NT2/D1 (cell line): ENCODE measurements at regions not wholly inside any gene's neighbourhood (a gene's known extent, or its start where the extent isn't known, plus 50 kb on each side); places are given as distances from the start of the nearest gene placed in this dataset.

Experiments
- DNase-seq: peaks from one replicate; pipeline ENCODE4 v3.0.0-alpha.2; 2011; ENCODE audit warnings: low read depth, low spot score
- H3K27me3 ChIP-seq: 2 replicates; pipeline ENCODE4 v1.6.0; 2011; ENCODE audit warnings: mild to moderate bottlenecking; ENCODE audit not compliant: insufficient read length, insufficient read depth
- H3K36me3 ChIP-seq: 2 replicates; pipeline ENCODE4 v1.6.1; 2011; ENCODE audit warnings: mild to moderate bottlenecking, low read length, mixed read lengths; ENCODE audit not compliant: insufficient read depth, insufficient read length
- H3K4me1 ChIP-seq: 2 replicates; pipeline ENCODE4 v1.5.1; 2011; ENCODE audit not compliant: insufficient read depth, insufficient read length
- H3K4me3 ChIP-seq: 2 replicates; pipeline ENCODE4 v1.5.1; 2011; ENCODE audit warnings: low read depth; ENCODE audit not compliant: insufficient read length
- H3K9ac ChIP-seq: 2 replicates; pipeline ENCODE4 v1.6.0; 2011; ENCODE audit warnings: low read depth; ENCODE audit not compliant: insufficient read length
- H3K9me3 ChIP-seq: 2 replicates; pipeline ENCODE4 v1.5.1; 2011; ENCODE audit warnings: mild to moderate bottlenecking, low read length; ENCODE audit not compliant: insufficient read depth
- SUZ12 ChIP-seq: IDR thresholded peaks from 2 replicates; pipeline ENCODE4 v1.6.1; 2011; ENCODE audit not compliant: insufficient read length, insufficient read depth; ENCODE audit errors: extremely low read depth
- YY1 ChIP-seq: IDR thresholded peaks from 2 replicates; pipeline ENCODE4 v1.6.1; 2011; ENCODE audit not compliant: insufficient read length, insufficient read depth
- ZNF274 ChIP-seq: IDR thresholded peaks from 2 replicates; pipeline ENCODE4 v1.6.1; 2011; ENCODE audit warnings: mild to moderate bottlenecking, low read depth, low read length

GRCh38 chr12:85697003-85697402, 139.2 kb downstream of the RASSF9 start:
- Histone ChIP-seq H3K9ac (no peak overlapping the region), H3K4me3 (no peak overlapping the region), H3K27me3 (no peaks in the 10 kb centered on the region), H3K4me1 (no peaks in the 10 kb centered on the region), H3K36me3 (no peaks in the 10 kb centered on the region), H3K9me3 (no peaks in the 10 kb centered on the region)
- TF ChIP-seq SUZ12 (no peak), ZNF274 (no peak), YY1 (no peak)
- DNase-seq, result no peak

- DNase-seq, result no peak
- Histone ChIP-seq H3K4me3 (no peak overlapping the region), H3K36me3 (no peaks in the 10 kb centered on the region), H3K9ac (no peak overlapping the region), H3K4me1 (no peaks in the 10 kb centered on the region), H3K27me3 (no peaks in the 10 kb centered on the region), H3K9me3 (no peaks in the 10 kb centered on the region)
- TF ChIP-seq ZNF274 (no peak), YY1 (no peak), SUZ12 (no peak)
These were observed 137.3 kb downstream of the RASSF9 start for GRCh38 chr12:85698937-85699336.

DNA sequence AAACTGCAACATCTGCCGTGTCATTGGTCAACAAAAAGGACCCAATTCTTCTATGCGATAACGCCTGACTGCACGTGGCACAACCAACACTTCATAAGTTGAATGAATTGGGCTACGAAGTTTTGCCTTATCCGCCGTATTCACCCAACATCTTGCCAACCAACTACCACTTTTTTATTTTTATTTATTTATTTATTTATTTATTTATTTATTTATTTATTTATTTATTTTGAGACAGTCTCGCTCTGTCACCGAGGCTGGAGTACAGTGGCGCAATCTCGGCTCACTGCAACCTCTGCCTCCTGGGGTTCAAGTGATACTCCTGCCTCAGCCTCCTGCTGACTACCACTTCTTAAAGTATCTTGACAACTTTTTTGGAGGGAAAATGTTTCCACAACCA, 127.4 kb downstream of the RASSF9 start:
- H3K27me3 ChIP-seq, result no peaks in the 10 kb centered on the region
- DNase-seq, result no peak
- H3K36me3 ChIP-seq, result no peaks in the 10 kb centered on the region
- H3K4me3 ChIP-seq, result no peak overlapping the region
- no peak overlapping the region for H3K9ac ChIP-seq
- TF ChIP-seq ZNF274 (no peak), SUZ12 (no peak), YY1 (no peak)
- H3K4me1 ChIP-seq, result no peaks in the 10 kb centered on the region
- no peaks in the 10 kb centered on the region for H3K9me3 ChIP-seq

DNA sequence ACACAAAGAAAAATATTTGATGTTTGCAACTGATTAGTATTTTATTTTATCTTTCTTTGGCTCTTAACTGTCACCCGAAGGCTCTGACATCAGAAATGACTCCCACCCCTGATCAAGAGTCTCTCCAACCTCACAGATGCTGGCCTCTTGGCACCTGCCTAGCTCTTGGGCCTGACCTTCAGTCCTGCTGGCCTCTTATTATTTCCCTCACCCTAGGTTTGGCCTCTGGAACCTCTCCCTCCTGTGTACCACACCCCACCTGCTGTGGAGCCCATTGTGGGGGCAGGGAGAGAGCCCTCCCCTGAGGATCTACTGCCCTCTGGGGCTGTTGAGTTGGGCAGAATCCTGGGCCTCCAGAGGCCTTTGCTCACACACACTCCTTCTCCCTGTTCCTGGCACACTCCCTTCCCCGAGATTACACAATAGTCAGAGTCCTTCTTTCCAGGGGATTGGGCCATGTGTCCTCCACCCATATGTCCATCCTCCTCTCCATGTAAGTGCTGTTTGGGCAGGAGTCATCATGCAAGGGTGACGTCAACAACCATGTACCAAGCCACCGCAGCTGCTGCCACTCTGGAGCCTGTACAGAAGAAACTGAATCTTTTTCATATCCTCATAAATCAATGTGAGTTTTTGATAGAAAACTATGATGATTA, 124.3 kb downstream of the RASSF9 start:
- H3K9ac ChIP-seq, result no peak overlapping the region
- no peak overlapping the region for H3K4me3 ChIP-seq
- no peak for DNase-seq
- H3K4me1 ChIP-seq, result no peaks in the 10 kb centered on the region
- H3K27me3 ChIP-seq, result no peaks in the 10 kb centered on the region
- H3K9me3 ChIP-seq, result no peaks in the 10 kb centered on the region
- TF ChIP-seq SUZ12 (no peak), ZNF274 (no peak), YY1 (no peak)
- no peaks in the 10 kb centered on the region for H3K36me3 ChIP-seq

DNA sequence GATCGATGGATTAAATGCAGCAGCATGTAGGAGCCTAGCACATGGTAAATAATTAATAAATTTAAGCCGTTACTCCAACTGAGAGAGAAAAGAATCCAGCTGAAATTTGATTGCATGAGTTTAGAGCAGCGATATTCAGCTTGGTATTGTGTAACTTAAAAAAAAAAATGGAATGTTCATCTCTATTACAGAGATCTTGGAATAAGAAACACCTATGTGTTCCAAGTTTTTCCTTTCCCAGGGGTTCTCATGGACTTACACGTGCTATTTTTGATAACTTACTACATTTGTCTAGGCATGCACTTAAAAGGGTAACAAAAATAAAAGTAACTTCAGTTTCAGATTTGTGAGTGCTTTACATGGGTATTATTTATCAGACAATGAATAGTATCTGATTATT, 122.8 kb downstream of the RASSF9 start:
- no peak overlapping the region for H3K9ac ChIP-seq
- no peaks in the 10 kb centered on the region for H3K36me3 ChIP-seq
- DNase-seq, result no peak
- H3K4me1 ChIP-seq, result no peaks in the 10 kb centered on the region
- no peak for TF ChIP-seq ZNF274
- TF ChIP-seq SUZ12, result no peak
- TF ChIP-seq YY1, result no peak
- H3K27me3 ChIP-seq, result no peaks in the 10 kb centered on the region
- H3K9me3 ChIP-seq, result peaks cover 8% of the 10 kb centered on the region; the same call in 1 of the 2 replicates
- no peak overlapping the region for H3K4me3 ChIP-seq

DNA sequence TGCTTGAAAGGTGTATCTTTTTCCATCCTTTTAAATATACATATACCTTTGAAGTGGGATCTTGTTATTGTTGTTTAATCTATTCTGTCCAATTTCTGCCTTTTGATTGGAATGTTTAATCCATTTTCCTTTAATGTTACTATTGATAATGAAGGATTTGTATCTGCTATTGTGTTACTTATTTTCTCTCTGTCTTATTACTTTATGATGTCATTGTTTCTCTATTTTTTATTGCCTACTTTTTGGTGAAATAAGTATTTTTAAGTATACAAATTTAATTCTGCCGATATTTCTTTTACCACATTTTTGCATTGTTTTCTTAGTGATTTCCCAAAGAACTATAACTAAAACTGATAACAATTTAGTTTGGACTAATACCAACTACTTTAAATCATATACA, 121.8 kb downstream of the RASSF9 start:
- Histone ChIP-seq H3K27me3 (no peaks in the 10 kb centered on the region), H3K4me3 (no peak overlapping the region), H3K9me3 (peaks cover 8% of the 10 kb centered on the region; the same call in 1 of the 2 replicates), H3K4me1 (no peaks in the 10 kb centered on the region), H3K9ac (no peak overlapping the region), H3K36me3 (no peaks in the 10 kb centered on the region)
- DNase-seq, result no peak
- TF ChIP-seq SUZ12 (no peak), YY1 (no peak), ZNF274 (no peak)

GRCh38 chr12:85720308-85721033, 115.7 kb downstream of the RASSF9 start:
- Histone ChIP-seq H3K36me3 (no peaks in the 10 kb centered on the region), H3K4me3 (no peak overlapping the region), H3K4me1 (no peaks in the 10 kb centered on the region), H3K9ac (no peak overlapping the region), H3K9me3 (peaks cover 8% of the 10 kb centered on the region; the same call in 1 of the 2 replicates), H3K27me3 (no peaks in the 10 kb centered on the region)
- no peak for TF ChIP-seq ZNF274
- TF ChIP-seq SUZ12, result no peak
- no peak for TF ChIP-seq YY1
- DNase-seq, result no peak
